HG03196 (cell line): ENCODE measurements at regions not wholly inside any gene's neighbourhood (a gene's known extent, or its start where the extent isn't known, plus 50 kb on each side); places are given as distances from the start of the nearest gene placed in this dataset.
A peak's percentile ranks its signal among the peaks of the same experiment; 100 is the strongest.
"Not testable (repeated sequence)": the region's sequence is repeated elsewhere in the genome, so short reads cannot be mapped to it uniquely, and the experiment has no call there.

Experiments
- ATAC-seq: cut with Tn5 transposase; IDR thresholded peaks from one replicate; pipeline ENCODE4 v1.9.1; 2021; ENCODE audit not compliant: unreplicated experiment

GRCh38 chr1:157369808-157370521 lies 182.3 kb downstream of the FCRL5 start:
- peak; percentile 61 for ATAC-seq

GRCh38 chr1:157368941-157369340 lies 183.4 kb downstream of the FCRL5 start:
- ATAC-seq = not testable (repeated sequence)

GRCh38 chr1:157368363-157368762 lies 184.0 kb downstream of the FCRL5 start:
- ATAC-seq = no peak

GRCh38 chr1:157367870-157368269 lies 184.4 kb downstream of the FCRL5 start:
- ATAC-seq = no peak

- no peak for ATAC-seq
Observed at GRCh38 chr1:157367091-157367739, 185.1 kb downstream of the FCRL5 start.

GRCh38 chr1:157364612-157365011 lies 187.7 kb downstream of the FCRL5 start:
- ATAC-seq = no peak

GRCh38 chr1:157363660-157364140 lies 188.6 kb downstream of the FCRL5 start:
- ATAC-seq = peak; percentile 75

GRCh38 chr1:157360023-157360390 lies 192.3 kb downstream of the FCRL5 start:
- no peak for ATAC-seq

- no peak for ATAC-seq
Observed at GRCh38 chr1:157359314-157360022, 192.8 kb downstream of the FCRL5 start.

GRCh38 chr1:157357111-157357510 lies 195.2 kb downstream of the FCRL5 start:
- no peak for ATAC-seq

GRCh38 chr1:157356601-157357000 lies 195.7 kb downstream of the FCRL5 start:
- ATAC-seq = no peak

- ATAC-seq = no peak
Observed at GRCh38 chr1:157353546-157353945, 198.8 kb downstream of the FCRL5 start.

- ATAC-seq = no peak
Observed at GRCh38 chr1:157352817-157353408, 199.4 kb downstream of the FCRL5 start.

- ATAC-seq = no peak
Observed at GRCh38 chr1:157352216-157352615, 200.1 kb downstream of the FCRL5 start.

- ATAC-seq = not testable (repeated sequence)
Observed at GRCh38 chr1:157351800-157352199, 200.5 kb downstream of the FCRL5 start.

- no peak for ATAC-seq
Observed at GRCh38 chr1:157348538-157349480, 203.5 kb downstream of the FCRL5 start.

GRCh38 chr1:157347506-157347905 lies 204.8 kb downstream of the FCRL5 start:
- no peak for ATAC-seq

- ATAC-seq = not testable (repeated sequence)
Observed at GRCh38 chr1:157337785-157338184, 199.6 kb upstream of the ETV3 start.

GRCh38 chr1:157335056-157335455 lies 196.9 kb upstream of the ETV3 start:
- ATAC-seq = no peak

- no peak for ATAC-seq
Observed at GRCh38 chr1:157334041-157334440, 195.8 kb upstream of the ETV3 start.
